ENCODE measurements at regions not wholly inside any gene's neighbourhood (a gene's known extent, or its start where the extent isn't known, plus 50 kb on each side); places are given as distances from the start of the nearest gene placed in this dataset.

- no peak for TF ChIP-seq ZBTB33 (IDR thresholded peaks at IDR 0.05)
- no peak for TF ChIP-seq GABPA (IDR thresholded peaks at IDR 0.05 in 1 of 2, conservative IDR thresholded peaks at IDR 0.05 in 1 of 2)
Measured at GRCh38 chr5:167726642-167727041, 564.8 kb upstream of the WWC1 start (continued).

- no peaks in the 10 kb centered on the region for H3K27me3 ChIP-seq (ENCODE audit: control insufficient read depth in 4 of 4, insufficient read depth in 4 of 4, low read length in 3 of 4)
- H3K4me3 ChIP-seq (ENCODE audit: low read depth in 1 of 3, low read length in 3 of 3) = no peak overlapping the region
- no peaks in the 10 kb centered on the region for H3K36me3 ChIP-seq (ENCODE audit: control insufficient read depth in 4 of 4, insufficient read depth in 3 of 4, low read depth in 1 of 4, low read length in 3 of 4)
- H3K27ac ChIP-seq (ENCODE audit: low read depth in 1 of 2, low read length in 2 of 2) = no peak overlapping the region
- no peaks in the 10 kb centered on the region for H3K9me3 ChIP-seq (ENCODE audit: control insufficient read depth in 4 of 4, low read length in 3 of 4)
- TF ChIP-seq JUND (IDR thresholded peaks at IDR 0.05) = no peak
- TF ChIP-seq TAF1 (conservative IDR thresholded peaks at IDR 0.05) = no peak
- no peak for TF ChIP-seq HNF4A (conservative IDR thresholded peaks at IDR 0.05)
- TF ChIP-seq ATF3 (IDR thresholded peaks at IDR 0.05) = no peak
- H3K4me1 ChIP-seq (ENCODE audit: control insufficient read depth in 4 of 4, insufficient read depth in 4 of 4, low read length in 3 of 4) = no peaks in the 10 kb centered on the region
- WGBS = 76% methylated on average over 3 of the region's 3 CpGs
- no peak overlapping the region for H3K9ac ChIP-seq (ENCODE audit: low read depth in 1 of 2, low read length in 2 of 2)
- no peak for DNase-seq (ENCODE audit: low spot score)
Measured at GRCh38 chr5:167730121-167730520, 561.3 kb upstream of the WWC1 start.

GRCh38 chr5:167730656-167731055 lies 560.8 kb upstream of the WWC1 start:
- no peaks in the 10 kb centered on the region for H3K27me3 ChIP-seq (ENCODE audit: control insufficient read depth in 4 of 4, insufficient read depth in 4 of 4, low read length in 3 of 4)
- WGBS = 79% methylated on average over 2 of the region's 2 CpGs
- H3K36me3 ChIP-seq (ENCODE audit: control insufficient read depth in 4 of 4, insufficient read depth in 3 of 4, low read depth in 1 of 4, low read length in 3 of 4) = no peaks in the 10 kb centered on the region
- H3K4me3 ChIP-seq (ENCODE audit: low read depth in 1 of 3, low read length in 3 of 3) = no peak overlapping the region
- DNase-seq (ENCODE audit: low spot score) = no peak
- no peak overlapping the region for H3K9ac ChIP-seq (ENCODE audit: low read depth in 1 of 2, low read length in 2 of 2)
- TF ChIP-seq FOXA2 (IDR thresholded peaks at IDR 0.05) = no peak
- H3K9me3 ChIP-seq (ENCODE audit: control insufficient read depth in 4 of 4, low read length in 3 of 4) = no peaks in the 10 kb centered on the region
- no peak overlapping the region for H3K27ac ChIP-seq (ENCODE audit: low read depth in 1 of 2, low read length in 2 of 2)
- H3K4me1 ChIP-seq (ENCODE audit: control insufficient read depth in 4 of 4, insufficient read depth in 4 of 4, low read length in 3 of 4) = no peaks in the 10 kb centered on the region

GRCh38 chr5:167731951-167732350 lies 559.5 kb upstream of the WWC1 start:
- Histone ChIP-seq H3K9me3 (ENCODE audit: control insufficient read depth in 4 of 4, low read length in 3 of 4) (no peaks in the 10 kb centered on the region), H3K4me3 (ENCODE audit: low read depth in 1 of 3, low read length in 3 of 3) (no peak overlapping the region), H3K27me3 (ENCODE audit: control insufficient read depth in 4 of 4, insufficient read depth in 4 of 4, low read length in 3 of 4) (no peaks in the 10 kb centered on the region), H3K27ac (ENCODE audit: low read depth in 1 of 2, low read length in 2 of 2) (no peak overlapping the region), H3K36me3 (ENCODE audit: control insufficient read depth in 4 of 4, insufficient read depth in 3 of 4, low read depth in 1 of 4, low read length in 3 of 4) (no peaks in the 10 kb centered on the region), H3K9ac (ENCODE audit: low read depth in 1 of 2, low read length in 2 of 2) (no peak overlapping the region), H3K4me1 (ENCODE audit: control insufficient read depth in 4 of 4, insufficient read depth in 4 of 4, low read length in 3 of 4) (no peaks in the 10 kb centered on the region)
- TF ChIP-seq ZBTB33 (IDR thresholded peaks at IDR 0.05) (no peak), SP1 (IDR thresholded peaks at IDR 0.05) (no peak), HNF4A (conservative IDR thresholded peaks at IDR 0.05) (no peak), YY1 (IDR thresholded peaks at IDR 0.05) (no peak), NR2F2 (IDR thresholded peaks at IDR 0.05) (no peak), HNF4G (IDR thresholded peaks at IDR 0.05) (no peak), ATF3 (IDR thresholded peaks at IDR 0.05) (no peak), RAD21 (IDR thresholded peaks at IDR 0.05) (no peak)
- 93% methylated on average over 1 of the region's 1 CpG for WGBS
- no peak for DNase-seq (ENCODE audit: low spot score)

Data from liver (tissue), 7 donors.